Neuron (in vitro differentiated cells): ENCODE measurements at regions not wholly inside any gene's neighbourhood (a gene's known extent, or its start where the extent isn't known, plus 50 kb on each side); places are given as distances from the start of the nearest gene placed in this dataset.
"Not testable (repeated sequence)": the region's sequence is repeated elsewhere in the genome, so short reads cannot be mapped to it uniquely, and the experiment has no call there.

Source experiments
- H2AFZ ChIP-seq: one replicate; pipeline ENCODE4 v1.6.1; 2013; ENCODE audit warnings: low read depth, mild to moderate bottlenecking, inconsistent platforms, low read length, moderate library complexity
- H3K27me3 ChIP-seq: one replicate; pipeline ENCODE4 v1.6.1; 2013; ENCODE audit warnings: low read length; ENCODE audit not compliant: insufficient read depth
- H3K36me3 ChIP-seq: one replicate; pipeline ENCODE4 v1.6.1; 2013; ENCODE audit warnings: low read length; ENCODE audit not compliant: insufficient read depth
- H3K4me1 ChIP-seq: one replicate; pipeline ENCODE4 v1.6.1; 2013; ENCODE audit warnings: low read length; ENCODE audit not compliant: insufficient read depth
- H3K4me3 ChIP-seq: 2 replicates; pipeline ENCODE4 v1.5.1; 2013; ENCODE audit warnings: mild to moderate bottlenecking, low read length, moderate library complexity
- H3K9me3 ChIP-seq: one replicate; pipeline ENCODE4 v1.6.1; 2013; ENCODE audit warnings: low read length

DNA sequence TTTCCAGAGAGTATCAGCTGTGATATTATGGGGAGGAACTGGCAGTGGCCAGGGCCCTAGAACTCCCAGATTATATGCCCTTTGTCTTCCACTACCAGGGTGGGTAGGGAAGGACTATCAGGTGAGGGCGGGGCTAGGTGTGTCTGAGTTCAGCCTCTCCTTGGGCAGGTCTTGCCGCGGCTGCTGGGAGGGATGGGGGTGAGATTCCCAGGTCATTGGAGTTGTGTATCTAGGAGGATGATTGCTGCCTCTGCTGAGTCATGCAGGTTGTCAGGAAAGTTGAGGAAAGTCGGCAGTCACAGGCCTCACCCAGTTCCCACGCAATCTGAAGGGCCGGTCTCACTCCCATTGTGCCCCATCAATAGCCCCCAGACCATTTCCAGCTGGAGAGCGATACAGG, 185.2 kb downstream of the DKK1 start:
- H3K36me3 ChIP-seq = no peaks in the 10 kb centered on the region
- H3K4me3 ChIP-seq = no peak overlapping the region
- H3K27me3 ChIP-seq = no peaks in the 10 kb centered on the region
- no peak overlapping the region for H2AFZ ChIP-seq
- H3K4me1 ChIP-seq = no peaks in the 10 kb centered on the region
- no peaks in the 10 kb centered on the region for H3K9me3 ChIP-seq

DNA sequence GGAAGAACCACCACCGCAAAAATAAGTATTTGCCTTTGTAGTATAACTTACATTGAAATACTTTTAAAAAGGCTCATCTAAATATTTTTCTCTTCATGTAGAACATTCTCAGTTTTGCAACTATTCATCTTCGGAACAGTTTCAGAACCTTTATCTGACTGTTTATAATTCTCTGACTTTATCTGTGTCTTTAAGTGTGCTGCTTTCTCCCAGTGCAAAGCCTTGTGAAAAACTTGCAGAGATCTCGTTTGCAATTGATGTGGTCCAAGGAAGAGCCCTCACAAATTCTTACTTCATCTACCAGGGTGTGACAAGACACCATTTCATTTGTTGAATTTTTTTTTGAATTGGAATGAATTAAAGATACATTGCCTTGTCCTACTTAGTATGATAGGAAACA, 186.4 kb downstream of the DKK1 start:
- no peaks in the 10 kb centered on the region for H3K27me3 ChIP-seq
- no peaks in the 10 kb centered on the region for H3K36me3 ChIP-seq
- no peaks in the 10 kb centered on the region for H3K9me3 ChIP-seq
- H3K4me1 ChIP-seq = no peaks in the 10 kb centered on the region
- no peak overlapping the region for H3K4me3 ChIP-seq
- H2AFZ ChIP-seq = no peak overlapping the region

DNA sequence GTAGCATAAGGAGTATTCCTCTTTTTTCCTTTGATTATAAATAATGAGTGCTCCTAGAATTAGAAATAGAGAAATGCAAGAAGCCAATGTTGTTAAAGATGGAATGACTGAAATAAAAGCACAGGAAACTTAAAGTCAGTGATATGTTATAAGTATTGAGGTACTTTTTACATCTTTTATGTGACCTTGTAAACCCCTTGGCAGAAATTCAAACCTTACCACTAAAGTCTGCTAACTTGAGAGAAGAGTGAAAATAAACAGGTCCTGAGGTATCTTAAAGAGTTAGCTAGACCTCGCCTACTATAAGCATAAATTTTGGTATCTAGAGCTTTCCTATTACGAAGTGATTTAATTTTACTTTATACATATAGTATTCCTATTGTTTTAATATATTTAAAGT, 188.2 kb downstream of the DKK1 start:
- Histone ChIP-seq H3K36me3 (no peaks in the 10 kb centered on the region), H3K4me3 (no peak overlapping the region), H2AFZ (no peak overlapping the region), H3K27me3 (no peaks in the 10 kb centered on the region), H3K4me1 (no peaks in the 10 kb centered on the region), H3K9me3 (no peaks in the 10 kb centered on the region)

DNA sequence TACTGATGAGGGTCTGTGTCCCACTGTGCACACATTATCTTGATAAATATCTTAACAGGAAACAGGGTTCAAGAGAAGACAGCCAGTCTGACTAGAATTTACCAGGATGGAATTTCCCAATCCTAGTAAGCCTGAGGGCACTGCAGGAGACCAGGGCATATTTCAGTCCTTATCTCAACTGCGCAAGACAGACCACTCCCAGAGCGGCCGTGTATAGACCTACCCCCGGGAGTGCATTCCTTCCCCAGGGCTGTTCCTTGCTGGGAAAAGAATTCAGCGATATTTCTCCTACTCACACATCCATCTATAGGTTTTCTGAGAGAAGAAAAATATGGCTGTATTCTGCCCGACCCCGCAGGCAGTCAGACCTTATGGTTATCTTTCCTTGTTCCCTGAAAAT, 191.3 kb downstream of the DKK1 start:
- not testable (repeated sequence) for H3K27me3 ChIP-seq, H2AFZ ChIP-seq, H3K4me1 ChIP-seq, H3K36me3 ChIP-seq, H3K4me3 ChIP-seq, H3K9me3 ChIP-seq

DNA sequence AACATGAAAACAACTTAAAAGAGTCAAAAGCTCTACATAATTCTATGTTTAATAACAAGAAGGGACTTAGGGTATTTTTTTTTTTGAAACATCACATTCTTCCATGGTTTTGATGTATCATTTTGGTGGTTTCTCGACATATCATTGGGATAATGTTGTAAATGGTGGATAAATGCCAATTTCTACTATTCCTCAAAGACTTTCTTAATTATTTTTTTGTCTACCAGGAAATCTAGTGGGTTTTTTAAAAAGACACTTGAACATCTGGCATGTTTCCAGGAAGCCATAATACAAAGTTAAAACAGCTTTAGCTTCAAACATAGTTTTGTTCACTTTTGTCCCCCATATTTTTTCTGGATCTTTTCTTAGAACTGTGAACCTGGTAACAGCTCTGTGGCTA, 200.4 kb downstream of the DKK1 start:
- Histone ChIP-seq H3K27me3 (peaks cover 11% of the 10 kb centered on the region), H3K9me3 (no peaks in the 10 kb centered on the region), H3K36me3 (no peaks in the 10 kb centered on the region), H3K4me1 (peaks cover 13% of the 10 kb centered on the region), H2AFZ (no peak overlapping the region), H3K4me3 (no peak overlapping the region)

DNA sequence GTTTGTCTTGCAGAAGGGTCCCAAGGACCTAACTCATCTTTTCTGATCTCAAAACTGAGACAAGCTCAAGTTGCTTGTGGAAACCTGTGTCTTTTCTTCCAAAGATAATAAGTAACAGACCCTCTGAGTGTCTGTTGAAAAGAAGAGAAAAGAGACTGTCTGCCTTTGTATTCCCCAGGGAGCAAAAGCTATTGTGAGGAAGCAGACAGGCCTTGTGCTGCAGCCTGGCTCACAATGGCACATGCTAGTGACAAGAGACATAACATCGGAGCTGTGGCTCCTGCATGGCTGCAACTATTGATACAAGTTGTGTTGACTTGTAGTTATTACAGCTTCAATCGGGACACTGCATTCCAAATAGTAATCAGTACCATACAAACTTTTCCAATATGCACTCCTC, 202.9 kb downstream of the DKK1 start:
- no peak overlapping the region for H3K4me3 ChIP-seq
- H3K4me1 ChIP-seq = peaks cover 13% of the 10 kb centered on the region
- no peak overlapping the region for H2AFZ ChIP-seq
- H3K9me3 ChIP-seq = no peaks in the 10 kb centered on the region
- peaks cover 14% of the 10 kb centered on the region for H3K27me3 ChIP-seq
- H3K36me3 ChIP-seq = no peaks in the 10 kb centered on the region

DNA sequence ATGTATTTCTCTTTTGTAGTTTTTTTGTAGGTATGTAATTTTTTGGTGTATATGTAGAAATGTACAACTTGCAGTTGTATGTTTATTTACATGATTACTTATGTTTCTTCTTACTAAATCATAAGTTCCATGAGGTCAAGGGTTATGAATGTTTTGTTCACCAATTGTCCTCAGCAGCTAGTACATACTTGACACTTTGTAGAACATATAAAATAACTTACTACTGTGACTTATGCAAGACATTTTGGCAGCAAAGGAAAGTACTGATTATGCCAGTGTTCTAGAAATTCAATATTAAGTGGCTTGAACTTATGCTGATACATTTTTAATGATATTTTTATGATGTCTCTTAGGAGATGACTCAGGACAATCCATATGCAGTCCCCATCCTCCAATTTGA, 209.6 kb downstream of the DKK1 start:
- no peaks in the 10 kb centered on the region for H3K4me1 ChIP-seq
- H3K27me3 ChIP-seq = peaks cover 16% of the 10 kb centered on the region
- no peaks in the 10 kb centered on the region for H3K36me3 ChIP-seq
- H3K4me3 ChIP-seq = no peak overlapping the region
- no peaks in the 10 kb centered on the region for H3K9me3 ChIP-seq
- no peak overlapping the region for H2AFZ ChIP-seq

DNA sequence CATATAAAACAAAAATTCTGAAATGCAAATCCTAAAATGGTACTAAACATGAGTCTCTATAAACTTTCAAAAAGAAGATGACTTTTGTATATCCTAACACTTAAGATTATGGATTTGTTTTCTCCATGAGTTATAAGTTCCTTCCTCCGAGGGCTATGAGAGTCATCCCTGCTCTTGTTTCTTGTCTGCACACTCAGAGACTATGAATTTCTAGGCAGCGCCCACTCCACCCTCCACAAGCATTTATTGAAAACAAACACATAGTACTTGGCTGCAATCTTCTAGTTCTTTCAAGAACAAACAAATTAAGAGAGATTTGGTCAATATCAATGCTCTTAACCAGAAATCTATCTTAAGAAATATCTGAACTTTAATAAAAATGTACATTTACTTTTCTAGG, 211.7 kb downstream of the DKK1 start:
- no peak overlapping the region for H3K4me3 ChIP-seq
- no peaks in the 10 kb centered on the region for H3K9me3 ChIP-seq
- H3K36me3 ChIP-seq = no peaks in the 10 kb centered on the region
- H3K27me3 ChIP-seq = peaks cover 12% of the 10 kb centered on the region
- no peaks in the 10 kb centered on the region for H3K4me1 ChIP-seq
- H2AFZ ChIP-seq = no peak overlapping the region

DNA sequence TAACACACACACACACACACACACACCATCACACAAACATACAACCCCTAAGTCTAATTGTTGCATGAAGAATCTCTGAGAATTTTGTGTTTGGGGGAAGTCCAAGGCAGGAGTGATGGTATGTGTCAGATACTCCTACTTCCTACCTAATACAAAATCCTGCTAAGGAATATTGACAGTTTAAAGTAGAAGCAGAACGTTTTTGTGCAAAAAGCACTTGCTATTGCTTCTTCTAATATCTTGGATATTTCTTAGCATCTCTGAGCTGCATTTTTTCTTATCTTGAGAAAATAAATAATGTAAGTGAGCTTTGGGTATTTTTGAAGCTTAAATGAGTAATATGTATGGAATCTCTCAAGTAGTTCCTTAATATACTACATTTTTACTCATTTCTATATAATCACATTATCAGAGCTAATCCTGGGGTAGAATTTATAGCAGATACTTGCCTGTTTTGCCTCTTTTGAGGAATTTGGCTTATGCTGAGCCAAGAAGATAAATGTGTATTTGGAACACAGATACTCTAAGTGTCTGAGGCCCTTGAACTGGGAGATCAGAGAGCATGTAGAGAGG, 212.3 kb downstream of the DKK1 start:
- no peak overlapping the region for H3K4me3 ChIP-seq
- H3K4me1 ChIP-seq = no peaks in the 10 kb centered on the region
- H2AFZ ChIP-seq = no peak overlapping the region
- H3K27me3 ChIP-seq = peaks cover 12% of the 10 kb centered on the region
- H3K9me3 ChIP-seq = no peaks in the 10 kb centered on the region
- no peaks in the 10 kb centered on the region for H3K36me3 ChIP-seq

DNA sequence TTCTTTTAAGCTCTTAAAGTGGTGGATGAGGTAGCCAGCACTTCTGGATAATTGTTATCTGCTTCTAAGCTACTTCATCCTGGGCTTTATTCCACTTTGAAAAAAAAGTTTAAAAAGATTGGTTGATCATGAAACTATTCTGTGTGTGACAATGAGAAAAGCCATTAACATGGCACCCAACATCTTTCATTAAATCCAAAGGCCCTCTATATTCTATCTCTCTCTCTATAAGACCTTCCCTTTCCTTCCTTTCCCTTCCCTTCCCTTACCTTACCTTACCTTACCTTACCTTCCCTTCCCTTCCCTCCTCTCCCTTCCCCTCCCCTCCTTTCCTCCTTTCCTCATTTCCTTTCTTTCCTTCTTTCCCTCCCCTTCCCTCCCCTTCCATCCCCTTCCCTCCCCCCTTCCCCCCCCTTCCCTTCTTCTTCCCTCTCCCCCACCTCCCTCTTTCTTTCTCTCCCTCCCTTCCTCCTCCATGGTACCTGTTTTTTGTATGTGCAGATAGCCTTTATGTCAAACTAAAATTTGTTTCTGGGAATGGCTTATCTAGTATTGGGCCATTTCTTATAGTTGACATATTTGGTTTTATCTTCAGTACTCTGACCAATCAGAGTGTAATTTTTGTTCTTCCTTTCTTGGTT, 218.7 kb downstream of the DKK1 start:
- Histone ChIP-seq H3K4me3 (no peak overlapping the region), H3K4me1 (no peaks in the 10 kb centered on the region), H2AFZ (no peak overlapping the region), H3K36me3 (no peaks in the 10 kb centered on the region), H3K27me3 (no peaks in the 10 kb centered on the region), H3K9me3 (no peaks in the 10 kb centered on the region)

DNA sequence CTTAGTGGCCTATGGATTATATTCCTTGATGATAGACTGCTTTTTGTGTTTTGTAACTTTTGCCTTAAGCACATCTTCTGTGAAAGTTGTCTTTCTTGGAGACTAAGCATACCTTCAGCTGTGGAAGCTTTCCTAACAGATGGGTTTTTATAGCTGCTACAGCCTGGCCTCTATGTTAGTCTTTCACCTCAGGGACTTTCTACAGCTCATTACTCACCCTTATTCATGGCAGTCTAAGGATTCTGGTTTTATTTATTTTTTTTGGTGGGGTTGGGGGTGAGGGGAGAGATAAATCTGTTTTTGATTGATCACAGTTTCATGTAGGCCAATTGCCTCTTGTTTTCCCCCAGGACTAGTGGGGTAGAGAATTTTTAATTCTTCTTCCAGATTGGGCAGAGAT, 219.9 kb downstream of the DKK1 start:
- H3K4me1 ChIP-seq = no peaks in the 10 kb centered on the region
- no peak overlapping the region for H2AFZ ChIP-seq
- H3K4me3 ChIP-seq = no peak overlapping the region
- H3K9me3 ChIP-seq = no peaks in the 10 kb centered on the region
- no peaks in the 10 kb centered on the region for H3K27me3 ChIP-seq
- H3K36me3 ChIP-seq = no peaks in the 10 kb centered on the region

DNA sequence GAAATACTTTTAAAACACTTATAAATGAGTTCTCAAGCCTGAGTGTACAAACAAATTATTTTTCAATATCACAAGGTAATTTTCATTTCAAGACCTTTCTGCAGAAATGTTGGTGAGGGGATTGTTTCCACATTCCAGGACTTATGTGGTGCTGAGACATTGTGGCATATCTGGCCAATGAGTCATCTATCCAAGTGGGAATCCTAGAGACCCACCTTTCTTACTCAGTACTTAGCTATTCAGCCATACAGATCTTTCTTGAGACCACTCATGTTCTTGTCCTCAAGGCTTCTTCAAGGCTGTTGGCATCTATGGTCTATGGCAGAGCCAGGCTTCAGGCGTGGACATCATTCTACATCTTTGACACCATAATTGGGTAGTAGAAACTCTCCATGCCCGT, 225.4 kb downstream of the DKK1 start:
- H3K4me1 ChIP-seq = peaks cover 3% of the 10 kb centered on the region
- peaks cover 2% of the 10 kb centered on the region for H3K27me3 ChIP-seq
- no peak overlapping the region for H2AFZ ChIP-seq
- H3K9me3 ChIP-seq = no peaks in the 10 kb centered on the region
- no peaks in the 10 kb centered on the region for H3K36me3 ChIP-seq
- no peak overlapping the region for H3K4me3 ChIP-seq

DNA sequence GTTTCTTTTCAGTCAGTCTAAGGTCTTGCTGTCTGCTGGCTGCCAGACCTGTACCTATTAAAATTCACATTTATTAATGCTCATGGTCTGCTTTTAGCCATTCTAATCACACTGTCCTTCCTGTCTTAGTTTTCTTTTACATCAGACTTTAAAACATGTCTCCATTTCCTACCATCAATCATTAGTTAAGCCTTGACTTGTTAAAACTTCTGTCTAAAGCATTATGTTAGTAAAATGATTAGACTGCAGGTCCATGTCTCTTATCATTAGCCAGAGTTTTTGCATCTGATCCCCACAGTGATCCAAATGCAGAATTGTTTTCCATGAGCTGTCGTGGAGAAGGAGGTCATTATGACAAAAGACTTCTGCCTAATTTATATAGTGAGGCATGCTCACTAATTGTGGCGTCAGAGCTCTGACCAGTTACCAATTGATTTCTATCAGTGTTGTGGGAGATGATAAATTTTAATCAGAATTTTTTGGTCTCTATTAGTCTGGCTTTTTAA, 226.5 kb downstream of the DKK1 start:
- Histone ChIP-seq H3K36me3 (no peaks in the 10 kb centered on the region), H3K27me3 (peaks cover 2% of the 10 kb centered on the region), H3K9me3 (no peaks in the 10 kb centered on the region), H3K4me3 (no peak overlapping the region), H2AFZ (no peak overlapping the region), H3K4me1 (peaks cover 3% of the 10 kb centered on the region)

DNA sequence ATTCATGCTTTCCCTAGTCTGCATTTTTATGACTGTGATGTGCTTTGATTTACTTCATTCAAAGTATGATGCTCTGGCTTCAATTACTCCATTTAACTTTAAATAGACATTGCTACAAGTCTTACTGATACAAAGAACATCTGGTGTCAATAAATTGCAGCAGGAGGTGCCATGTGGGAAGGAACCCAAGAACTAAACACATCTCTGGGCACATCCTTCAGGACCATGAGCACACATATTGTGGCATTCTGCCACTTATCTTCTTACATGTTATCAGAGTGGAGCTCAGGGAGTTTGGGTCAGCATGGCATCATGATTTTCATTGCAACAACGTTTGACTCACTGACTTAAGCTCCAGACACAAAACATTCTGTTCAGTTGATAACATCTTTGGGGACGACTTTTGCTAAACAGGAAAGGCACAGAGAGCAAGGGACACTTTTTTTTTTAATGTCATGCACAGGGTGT, 227.0 kb downstream of the DKK1 start:
- Histone ChIP-seq H3K27me3 (peaks cover 5% of the 10 kb centered on the region), H3K36me3 (no peaks in the 10 kb centered on the region), H3K9me3 (no peaks in the 10 kb centered on the region), H3K4me3 (no peak overlapping the region), H3K4me1 (peaks cover 3% of the 10 kb centered on the region), H2AFZ (no peak overlapping the region)
